ENCODE measurements at regions not wholly inside any gene's neighbourhood (a gene's known extent, or its start where the extent isn't known, plus 50 kb on each side); places are given as distances from the start of the nearest gene placed in this dataset.

DNA sequence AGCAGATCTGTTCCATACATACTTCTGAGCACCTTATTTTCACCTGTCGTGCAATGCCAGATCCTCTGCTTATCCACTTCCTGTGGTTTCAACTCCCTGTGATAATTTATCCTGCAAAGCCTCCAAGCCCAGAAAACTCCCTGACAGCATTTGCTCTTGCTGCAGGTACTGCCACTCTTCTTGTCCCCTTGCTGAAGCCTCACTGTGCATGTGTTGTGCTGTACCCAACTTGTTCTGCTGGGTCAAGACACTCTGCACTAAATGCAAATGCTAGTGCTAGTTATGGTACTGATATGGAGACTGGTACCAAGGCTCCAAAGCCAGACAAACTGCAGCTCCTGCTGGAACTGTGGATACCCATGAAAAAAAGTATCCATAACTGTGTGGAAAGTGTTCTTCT, 315.4 kb upstream of the MIR17HG start:
- no peaks in the 10 kb centered on the region for H3K4me1 ChIP-seq (ENCODE audit: control insufficient read depth, low read length)
- TF ChIP-seq, protein P1, sequence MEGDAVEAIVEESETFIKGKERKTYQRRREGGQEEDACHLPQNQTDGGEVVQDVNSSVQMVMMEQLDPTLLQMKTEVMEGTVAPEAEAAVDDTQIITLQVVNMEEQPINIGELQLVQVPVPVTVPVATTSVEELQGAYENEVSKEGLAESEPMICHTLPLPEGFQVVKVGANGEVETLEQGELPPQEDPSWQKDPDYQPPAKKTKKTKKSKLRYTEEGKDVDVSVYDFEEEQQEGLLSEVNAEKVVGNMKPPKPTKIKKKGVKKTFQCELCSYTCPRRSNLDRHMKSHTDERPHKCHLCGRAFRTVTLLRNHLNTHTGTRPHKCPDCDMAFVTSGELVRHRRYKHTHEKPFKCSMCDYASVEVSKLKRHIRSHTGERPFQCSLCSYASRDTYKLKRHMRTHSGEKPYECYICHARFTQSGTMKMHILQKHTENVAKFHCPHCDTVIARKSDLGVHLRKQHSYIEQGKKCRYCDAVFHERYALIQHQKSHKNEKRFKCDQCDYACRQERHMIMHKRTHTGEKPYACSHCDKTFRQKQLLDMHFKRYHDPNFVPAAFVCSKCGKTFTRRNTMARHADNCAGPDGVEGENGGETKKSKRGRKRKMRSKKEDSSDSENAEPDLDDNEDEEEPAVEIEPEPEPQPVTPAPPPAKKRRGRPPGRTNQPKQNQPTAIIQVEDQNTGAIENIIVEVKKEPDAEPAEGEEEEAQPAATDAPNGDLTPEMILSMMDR (IDR thresholded peaks at IDR 0.05; ENCODE audit: low read depth, low read length, poor library complexity, severe bottlenecking) = no peak
- TF ChIP-seq EZH2phosphoT487 (IDR thresholded peaks at IDR 0.05; ENCODE audit: borderline replicate concordance, low read length) = no peak
- H3K27me3 ChIP-seq (ENCODE audit: control insufficient read depth, low read length) = no peaks in the 10 kb centered on the region
- no peak overlapping the region for H3K4me3 ChIP-seq (ENCODE audit: low read length)
- H3K36me3 ChIP-seq (ENCODE audit: control insufficient read depth, low read length) = no peaks in the 10 kb centered on the region
- no peak overlapping the region for H3K27ac ChIP-seq (ENCODE audit: low read depth, low read length)
- H3K9me3 ChIP-seq (ENCODE audit: control insufficient read depth, insufficient read depth, low read length) = no peaks in the 10 kb centered on the region
- H3K4me2 ChIP-seq (ENCODE audit: low read length) = no peak overlapping the region
- H3K79me2 ChIP-seq (ENCODE audit: control insufficient read depth, low read length) = no peaks in the 10 kb centered on the region
- H3F3A ChIP-seq (ENCODE audit: control insufficient read depth, insufficient read depth) = no peaks in the 10 kb centered on the region
- no peaks in the 10 kb centered on the region for H4K20me1 ChIP-seq (ENCODE audit: control insufficient read depth, insufficient read depth, low read depth, low read length)
- no peaks in the 10 kb centered on the region for H3K9me2 ChIP-seq (replicated peaks; ENCODE audit: control insufficient read depth, low read length)

DNA sequence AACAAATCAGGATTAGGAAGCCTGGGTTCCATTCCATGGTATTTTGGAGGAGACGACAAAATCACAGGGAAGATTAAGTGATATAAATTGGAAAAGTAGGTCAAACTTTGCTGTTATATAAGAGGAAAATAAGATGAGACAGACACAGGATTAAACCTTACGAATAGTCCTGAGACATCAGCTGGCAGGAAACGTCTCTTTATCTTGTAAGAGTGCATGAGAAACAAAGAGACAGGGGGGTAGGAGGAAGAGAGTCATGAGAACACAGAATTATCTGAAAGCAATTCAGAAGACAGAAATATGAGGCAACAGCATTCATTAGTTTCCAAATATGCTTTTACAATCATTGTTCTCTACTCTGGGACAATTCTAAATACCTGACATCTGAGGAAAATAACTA, 310.6 kb upstream of the MIR17HG start:
- Histone ChIP-seq H3K27ac (ENCODE audit: low read depth, low read length) (no peak overlapping the region), H3K4me3 (ENCODE audit: low read length) (no peak overlapping the region), H3K79me2 (ENCODE audit: control insufficient read depth, low read length) (no peaks in the 10 kb centered on the region), H3K9me3 (ENCODE audit: control insufficient read depth, insufficient read depth, low read length) (no peaks in the 10 kb centered on the region), H3F3A (ENCODE audit: control insufficient read depth, insufficient read depth) (no peaks in the 10 kb centered on the region), H3K4me1 (ENCODE audit: control insufficient read depth, low read length) (no peaks in the 10 kb centered on the region), H3K9me2 (replicated peaks; ENCODE audit: control insufficient read depth, low read length) (no peaks in the 10 kb centered on the region), H3K4me2 (ENCODE audit: low read length) (no peak overlapping the region), H4K20me1 (ENCODE audit: control insufficient read depth, insufficient read depth, low read depth, low read length) (no peaks in the 10 kb centered on the region), H3K27me3 (ENCODE audit: control insufficient read depth, low read length) (no peaks in the 10 kb centered on the region), H3K36me3 (ENCODE audit: control insufficient read depth, low read length) (no peaks in the 10 kb centered on the region)
- TF ChIP-seq EZH2phosphoT487 (IDR thresholded peaks at IDR 0.05; ENCODE audit: borderline replicate concordance, low read length) = no peak
- TF ChIP-seq, protein P1 (IDR thresholded peaks at IDR 0.05; ENCODE audit: low read depth, low read length, poor library complexity, severe bottlenecking) = no peak

DNA sequence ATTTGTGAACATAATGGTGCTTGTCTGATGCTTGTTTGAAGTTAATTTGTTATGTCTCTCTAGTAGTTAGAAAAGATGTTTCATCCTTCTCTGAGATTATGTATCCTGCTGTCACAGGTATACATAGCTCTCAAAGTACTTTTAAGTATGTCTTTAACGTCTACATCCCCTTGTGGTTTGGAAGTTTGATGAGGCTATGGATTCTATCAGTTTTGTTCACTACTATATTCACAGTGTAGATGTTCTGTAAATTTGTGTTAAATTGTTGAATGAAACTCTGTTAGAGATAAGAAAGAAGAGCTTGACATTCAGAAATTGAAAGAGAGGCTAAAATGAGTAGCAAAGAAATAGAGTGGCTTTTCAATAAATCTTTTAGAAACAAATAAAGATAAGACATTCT, 304.6 kb upstream of the MIR17HG start:
- Histone ChIP-seq H3K9me3 (ENCODE audit: control insufficient read depth, insufficient read depth, low read length) (no peaks in the 10 kb centered on the region), H3K4me2 (ENCODE audit: low read length) (no peak overlapping the region), H3K9me2 (replicated peaks; ENCODE audit: control insufficient read depth, low read length) (no peaks in the 10 kb centered on the region), H3K79me2 (ENCODE audit: control insufficient read depth, low read length) (no peaks in the 10 kb centered on the region), H3K27me3 (ENCODE audit: control insufficient read depth, low read length) (no peaks in the 10 kb centered on the region), H3K4me3 (ENCODE audit: low read length) (no peak overlapping the region), H3K36me3 (ENCODE audit: control insufficient read depth, low read length) (no peaks in the 10 kb centered on the region), H3K27ac (ENCODE audit: low read depth, low read length) (no peak overlapping the region), H4K20me1 (ENCODE audit: control insufficient read depth, insufficient read depth, low read depth, low read length) (no peaks in the 10 kb centered on the region), H3K4me1 (ENCODE audit: control insufficient read depth, low read length) (no peaks in the 10 kb centered on the region), H3F3A (ENCODE audit: control insufficient read depth, insufficient read depth) (no peaks in the 10 kb centered on the region)
- TF ChIP-seq, protein P1 (IDR thresholded peaks at IDR 0.05; ENCODE audit: low read depth, low read length, poor library complexity, severe bottlenecking) = no peak
- no peak for TF ChIP-seq EZH2phosphoT487 (IDR thresholded peaks at IDR 0.05; ENCODE audit: borderline replicate concordance, low read length)
